Spinal cord (tissue), 9 donors: ENCODE measurements at regions not wholly inside any gene's neighbourhood (a gene's known extent, or its start where the extent isn't known, plus 50 kb on each side); places are given as distances from the start of the nearest gene placed in this dataset.

Source experiments
- DNase-seq, 6 donors: peaks; one replicate each; pipeline versions ENCODE4 v3.0.0 to v3.0.0-alpha.2; 2013 to 2015; ENCODE audit warnings: low spot score in 6 of 6, low read depth in 4 of 6
- H3K27ac ChIP-seq: one replicate; pipeline ENCODE4 v1.5.1; 2013; ENCODE audit warnings: low read depth, low read length, control low read depth
- H3K27me3 ChIP-seq: one replicate; pipeline ENCODE4 v1.6.1; 2013; ENCODE audit warnings: low read length; ENCODE audit not compliant: control insufficient read depth, insufficient read depth
- H3K36me3 ChIP-seq: one replicate; pipeline ENCODE4 v1.6.1; 2013; ENCODE audit warnings: low read length; ENCODE audit not compliant: control insufficient read depth, insufficient read depth
- H3K4me1 ChIP-seq: one replicate; pipeline ENCODE4 v1.6.1; 2013; ENCODE audit warnings: low read length; ENCODE audit not compliant: control insufficient read depth, insufficient read depth
- H3K4me3 ChIP-seq: one replicate; pipeline ENCODE4 v1.5.1; 2013; ENCODE audit warnings: low read depth, low read length, control low read depth
- H3K9me3 ChIP-seq: one replicate; pipeline ENCODE4 v1.6.1; 2013; ENCODE audit warnings: low read length; ENCODE audit not compliant: control insufficient read depth, insufficient read depth
- WGBS: methylation state at CpG from one replicate; pipeline ENCODE4 v1.1.5; 2013; ENCODE audit warnings: missing lambda C conversion rate; ENCODE audit not compliant: insufficient coverage; 5-methylcytosine and 5-hydroxymethylcytosine counted together
- donor health status: healthy.

- 88% methylated on average over 2 of the region's 2 CpGs for WGBS
- no peaks in the 10 kb centered on the region for H3K27me3 ChIP-seq
- H3K4me3 ChIP-seq = no peak overlapping the region
- no peaks in the 10 kb centered on the region for H3K36me3 ChIP-seq
- DNase-seq = no peak
- H3K4me1 ChIP-seq = peaks cover 9% of the 10 kb centered on the region
- H3K9me3 ChIP-seq = no peaks in the 10 kb centered on the region
- no peak overlapping the region for H3K27ac ChIP-seq
Measured at GRCh38 chr15:92527197-92527596, 128.4 kb downstream of the FAM174B start.

- Histone ChIP-seq H3K4me3 (no peak overlapping the region), H3K4me1 (peaks cover 9% of the 10 kb centered on the region), H3K27me3 (no peaks in the 10 kb centered on the region), H3K9me3 (no peaks in the 10 kb centered on the region), H3K36me3 (no peaks in the 10 kb centered on the region), H3K27ac (no peak overlapping the region)
- no peak for DNase-seq
- WGBS = 67% methylated on average over 3 of the region's 3 CpGs
Measured at GRCh38 chr15:92525758-92526245, 129.8 kb downstream of the FAM174B start.

- H3K4me1 ChIP-seq = peaks cover 9% of the 10 kb centered on the region
- no peaks in the 10 kb centered on the region for H3K27me3 ChIP-seq
- H3K36me3 ChIP-seq = no peaks in the 10 kb centered on the region
- no peak overlapping the region for H3K27ac ChIP-seq
- WGBS = 8% methylated on average over 2 of the region's 7 CpGs
- peak in 2 of 6 donors; percentile 35 to 69 for DNase-seq
- no peaks in the 10 kb centered on the region for H3K9me3 ChIP-seq
- H3K4me3 ChIP-seq = no peak overlapping the region
Measured at GRCh38 chr15:92524874-92525565, 130.6 kb downstream of the FAM174B start.

GRCh38 chr15:92524161-92524560, 130.5 kb downstream of the ST8SIA2 start:
- no peak for DNase-seq
- H3K4me3 ChIP-seq = no peak overlapping the region
- peaks cover 12% of the 10 kb centered on the region for H3K4me1 ChIP-seq
- no peaks in the 10 kb centered on the region for H3K9me3 ChIP-seq
- H3K27ac ChIP-seq = no peak overlapping the region
- no peaks in the 10 kb centered on the region for H3K27me3 ChIP-seq
- no CpG with 5 or more reads among the region's 5 CpGs for WGBS
- no peaks in the 10 kb centered on the region for H3K36me3 ChIP-seq

- no peaks in the 10 kb centered on the region for H3K27me3 ChIP-seq
- no peaks in the 10 kb centered on the region for H3K9me3 ChIP-seq
- peaks cover 16% of the 10 kb centered on the region for H3K4me1 ChIP-seq
- DNase-seq = no peak
- H3K36me3 ChIP-seq = no peaks in the 10 kb centered on the region
- no peak overlapping the region for H3K4me3 ChIP-seq
- no CpG with 5 or more reads among the region's 2 CpGs for WGBS
- no peak overlapping the region for H3K27ac ChIP-seq
Measured at GRCh38 chr15:92523176-92523575, 129.5 kb downstream of the ST8SIA2 start.

GRCh38 chr15:92521624-92522008, 127.9 kb downstream of the ST8SIA2 start:
- DNase-seq = peak; percentile 44 to 91 (median 55)
- H3K27ac ChIP-seq = no peak overlapping the region
- H3K4me1 ChIP-seq = peaks cover 16% of the 10 kb centered on the region
- no peak overlapping the region for H3K4me3 ChIP-seq
- H3K9me3 ChIP-seq = no peaks in the 10 kb centered on the region
- 11% methylated on average over 2 of the region's 7 CpGs for WGBS
- H3K36me3 ChIP-seq = no peaks in the 10 kb centered on the region
- no peaks in the 10 kb centered on the region for H3K27me3 ChIP-seq

GRCh38 chr15:92520914-92521623, 127.4 kb downstream of the ST8SIA2 start:
- no peaks in the 10 kb centered on the region for H3K36me3 ChIP-seq
- DNase-seq = no peak
- H3K4me3 ChIP-seq = no peak overlapping the region
- H3K9me3 ChIP-seq = no peaks in the 10 kb centered on the region
- peaks cover 16% of the 10 kb centered on the region for H3K4me1 ChIP-seq
- no CpG with 5 or more reads among the region's 2 CpGs for WGBS
- no peak overlapping the region for H3K27ac ChIP-seq
- H3K27me3 ChIP-seq = no peaks in the 10 kb centered on the region

- no peaks in the 10 kb centered on the region for H3K9me3 ChIP-seq
- H3K27ac ChIP-seq = no peak overlapping the region
- no peaks in the 10 kb centered on the region for H3K36me3 ChIP-seq
- DNase-seq = peak in 1 of 6 donors; percentile 52
- WGBS = 40% methylated on average over 1 of the region's 3 CpGs
- H3K4me1 ChIP-seq = peaks cover 6% of the 10 kb centered on the region
- no peak overlapping the region for H3K4me3 ChIP-seq
- H3K27me3 ChIP-seq = no peaks in the 10 kb centered on the region
Measured at GRCh38 chr15:92519709-92520108, 126.0 kb downstream of the ST8SIA2 start.
